ENCODE measurements at regions not wholly inside any gene's neighbourhood (a gene's known extent, or its start where the extent isn't known, plus 50 kb on each side); places are given as distances from the start of the nearest gene placed in this dataset.

- DNase-seq (ENCODE audit: low read depth), result no peak
These were observed 228.0 kb downstream of the ETAA1 start for GRCh38 chr2:67625178-67625577.

GRCh38 chr2:67625690-67626475 is 228.8 kb downstream of the ETAA1 start:
- DNase-seq (ENCODE audit: low read depth), result no peak

GRCh38 chr2:67626656-67627055 is 229.5 kb downstream of the ETAA1 start:
- DNase-seq (ENCODE audit: low read depth), result no peak

- DNase-seq (ENCODE audit: low read depth), result no peak
These were observed 230.5 kb downstream of the ETAA1 start for GRCh38 chr2:67627456-67628207.

GRCh38 chr2:67628892-67629291 is 231.8 kb downstream of the ETAA1 start:
- no peak for DNase-seq (ENCODE audit: low read depth)

GRCh38 chr2:67631483-67631882 is 234.3 kb downstream of the ETAA1 start:
- no peak for DNase-seq (ENCODE audit: low read depth)

GRCh38 chr2:67633212-67633856 is 236.2 kb downstream of the ETAA1 start:
- DNase-seq (ENCODE audit: low read depth), result no peak

- DNase-seq (ENCODE audit: low read depth), result no peak
These were observed 241.0 kb downstream of the ETAA1 start for GRCh38 chr2:67638146-67638545.

GRCh38 chr2:67641312-67642045 is 244.3 kb downstream of the ETAA1 start:
- no peak for DNase-seq (ENCODE audit: low read depth)

- DNase-seq (ENCODE audit: low read depth), result no peak
These were observed 244.9 kb downstream of the ETAA1 start for GRCh38 chr2:67642046-67642382.

GRCh38 chr2:67642961-67643360 is 245.8 kb downstream of the ETAA1 start:
- DNase-seq (ENCODE audit: low read depth), result no peak

GRCh38 chr2:67645280-67646138 is 248.4 kb downstream of the ETAA1 start:
- DNase-seq (ENCODE audit: low read depth), result no peak

- DNase-seq (ENCODE audit: low read depth), result no peak
These were observed 249.7 kb downstream of the ETAA1 start for GRCh38 chr2:67646714-67647333.

GRCh38 chr2:67649331-67650261 is 252.5 kb downstream of the ETAA1 start:
- DNase-seq (ENCODE audit: low read depth), result no peak

- peak; percentile 53 for DNase-seq (ENCODE audit: low read depth)
These were observed 253.4 kb downstream of the ETAA1 start for GRCh38 chr2:67650291-67651133.

- no peak for DNase-seq (ENCODE audit: low read depth)
These were observed 254.4 kb downstream of the ETAA1 start for GRCh38 chr2:67651565-67651964.

- DNase-seq (ENCODE audit: low read depth), result no peak
These were observed 255.5 kb downstream of the ETAA1 start for GRCh38 chr2:67652679-67653078.

GRCh38 chr2:67656875-67657274 is 259.7 kb downstream of the ETAA1 start:
- no peak for DNase-seq (ENCODE audit: low read depth)

GRCh38 chr2:67658820-67659219 is 261.7 kb downstream of the ETAA1 start:
- no peak for DNase-seq (ENCODE audit: low read depth)
